ENCODE measurements at regions not wholly inside any gene's neighbourhood (a gene's known extent, or its start where the extent isn't known, plus 50 kb on each side); places are given as distances from the start of the nearest gene placed in this dataset.

DNA sequence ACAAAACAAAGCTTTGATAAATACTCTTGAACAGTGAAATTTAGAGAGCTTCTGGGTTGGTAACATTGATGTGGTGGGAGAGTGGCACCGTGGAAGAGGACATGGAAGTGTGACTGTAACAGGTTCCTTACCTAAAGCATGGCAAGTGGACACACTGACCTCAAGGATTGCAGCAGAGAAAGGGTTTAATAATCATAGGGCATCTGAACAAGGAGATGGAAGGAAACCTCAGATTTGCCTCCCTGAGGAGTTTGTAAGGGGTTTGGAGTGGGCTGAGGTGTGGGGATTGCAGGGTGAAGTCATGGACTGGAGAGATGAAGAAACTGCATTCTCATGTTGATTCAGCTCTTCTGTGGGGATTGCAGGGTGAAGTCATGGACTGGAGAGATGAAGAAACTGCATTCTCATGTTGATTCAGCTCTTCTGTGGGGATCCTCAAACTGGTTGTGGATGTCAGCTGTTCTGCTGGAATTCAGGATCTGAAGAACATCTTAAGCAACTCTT, 83.8 kb upstream of the TLK1 start:
- no peak for TF ChIP-seq POLR2A (IDR thresholded peaks at IDR 0.05)
- TF ChIP-seq, protein P1, sequence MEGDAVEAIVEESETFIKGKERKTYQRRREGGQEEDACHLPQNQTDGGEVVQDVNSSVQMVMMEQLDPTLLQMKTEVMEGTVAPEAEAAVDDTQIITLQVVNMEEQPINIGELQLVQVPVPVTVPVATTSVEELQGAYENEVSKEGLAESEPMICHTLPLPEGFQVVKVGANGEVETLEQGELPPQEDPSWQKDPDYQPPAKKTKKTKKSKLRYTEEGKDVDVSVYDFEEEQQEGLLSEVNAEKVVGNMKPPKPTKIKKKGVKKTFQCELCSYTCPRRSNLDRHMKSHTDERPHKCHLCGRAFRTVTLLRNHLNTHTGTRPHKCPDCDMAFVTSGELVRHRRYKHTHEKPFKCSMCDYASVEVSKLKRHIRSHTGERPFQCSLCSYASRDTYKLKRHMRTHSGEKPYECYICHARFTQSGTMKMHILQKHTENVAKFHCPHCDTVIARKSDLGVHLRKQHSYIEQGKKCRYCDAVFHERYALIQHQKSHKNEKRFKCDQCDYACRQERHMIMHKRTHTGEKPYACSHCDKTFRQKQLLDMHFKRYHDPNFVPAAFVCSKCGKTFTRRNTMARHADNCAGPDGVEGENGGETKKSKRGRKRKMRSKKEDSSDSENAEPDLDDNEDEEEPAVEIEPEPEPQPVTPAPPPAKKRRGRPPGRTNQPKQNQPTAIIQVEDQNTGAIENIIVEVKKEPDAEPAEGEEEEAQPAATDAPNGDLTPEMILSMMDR (IDR thresholded peaks at IDR 0.05), result no peak
- 57 to 74% methylated on average over 1 of the region's 1 CpG for WGBS, 2 donors
- no peak overlapping the region for H3K27ac ChIP-seq
- DNase-seq (no peak), ATAC-seq (no peak)
- H3K4me1 ChIP-seq, result no peaks in the 10 kb centered on the region
- intact Hi-C loops (cut with DNase I), result no loop called here
- H3K4me3 ChIP-seq, result no peak overlapping the region
- H3K36me3 ChIP-seq (replicated peaks in 1 of 2; ENCODE audit: insufficient read depth in 1 of 2, low read depth in 2 of 2), result no peaks in the 10 kb centered on the region
- no peaks in the 10 kb centered on the region for H3K27me3 ChIP-seq
- H3K9me3 ChIP-seq, result no peaks in the 10 kb centered on the region

DNA sequence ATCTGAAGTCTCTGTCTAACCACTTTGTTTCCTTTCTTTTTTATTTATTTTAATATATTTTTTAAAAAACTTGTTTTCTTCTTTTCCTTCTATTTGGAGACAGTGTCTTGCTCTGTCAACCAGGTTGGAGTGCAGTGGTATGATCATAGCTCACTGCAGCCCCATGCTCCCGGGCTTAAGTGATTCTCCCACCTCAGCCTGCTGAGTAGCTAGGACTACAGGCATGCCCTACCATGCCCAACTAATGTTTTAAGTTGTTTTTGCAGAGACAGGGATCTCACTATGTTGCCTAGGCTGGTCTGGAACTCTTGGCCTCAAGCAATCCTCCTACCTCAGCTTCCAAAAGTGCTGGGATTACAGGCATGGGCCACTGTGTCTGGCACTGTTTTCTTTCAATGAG, 81.1 kb upstream of the TLK1 start:
- ATAC-seq, result no peak
- Histone ChIP-seq H3K36me3 (replicated peaks in 1 of 2; ENCODE audit: insufficient read depth in 1 of 2, low read depth in 2 of 2) (no peaks in the 10 kb centered on the region), H3K27ac (no peak overlapping the region), H3K4me1 (no peaks in the 10 kb centered on the region), H3K9me3 (no peaks in the 10 kb centered on the region), H3K27me3 (no peaks in the 10 kb centered on the region), H3K4me3 (no peak overlapping the region)
- intact Hi-C loops (cut with DNase I), result no loop called here
- TF ChIP-seq, protein P1 (IDR thresholded peaks at IDR 0.05), result no peak
- DNase-seq, result no peak
- 61 to 76% methylated on average over 1 of the region's 1 CpG for WGBS, 2 donors

DNA sequence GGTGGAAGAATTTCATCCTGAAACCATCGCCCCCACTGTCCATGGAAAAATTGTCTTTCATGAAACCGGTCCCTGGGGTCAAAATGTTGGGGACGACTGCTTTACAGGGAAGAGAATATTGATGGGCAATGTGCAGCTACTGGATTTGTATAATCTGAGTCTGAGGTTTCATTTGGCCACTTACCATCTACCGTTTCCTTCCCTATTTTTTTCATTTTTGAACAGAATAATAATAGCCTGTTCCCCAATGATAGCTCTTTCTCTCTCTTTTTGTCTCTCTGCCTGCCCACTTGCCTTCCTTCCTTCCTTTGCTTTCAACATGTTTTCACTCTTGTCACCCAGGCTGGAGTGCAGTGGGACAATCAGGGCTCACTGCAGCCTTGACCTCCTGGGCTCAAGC, 78.3 kb upstream of the TLK1 start:
- ATAC-seq (no peak), DNase-seq (no peak)
- Histone ChIP-seq H3K9me3 (no peaks in the 10 kb centered on the region), H3K27ac (no peak overlapping the region), H3K4me1 (no peaks in the 10 kb centered on the region), H3K27me3 (no peaks in the 10 kb centered on the region), H3K4me3 (no peak overlapping the region), H3K36me3 (replicated peaks in 1 of 2; ENCODE audit: insufficient read depth in 1 of 2, low read depth in 2 of 2) (no peaks in the 10 kb centered on the region)
- intact Hi-C loops (cut with DNase I), result no loop called here
- 63 to 89% methylated on average over 4 of the region's 4 CpGs for WGBS, 2 donors
- TF ChIP-seq, protein P1 (IDR thresholded peaks at IDR 0.05), result no peak
- TF ChIP-seq POLR2A (IDR thresholded peaks at IDR 0.05), result no peak

DNA sequence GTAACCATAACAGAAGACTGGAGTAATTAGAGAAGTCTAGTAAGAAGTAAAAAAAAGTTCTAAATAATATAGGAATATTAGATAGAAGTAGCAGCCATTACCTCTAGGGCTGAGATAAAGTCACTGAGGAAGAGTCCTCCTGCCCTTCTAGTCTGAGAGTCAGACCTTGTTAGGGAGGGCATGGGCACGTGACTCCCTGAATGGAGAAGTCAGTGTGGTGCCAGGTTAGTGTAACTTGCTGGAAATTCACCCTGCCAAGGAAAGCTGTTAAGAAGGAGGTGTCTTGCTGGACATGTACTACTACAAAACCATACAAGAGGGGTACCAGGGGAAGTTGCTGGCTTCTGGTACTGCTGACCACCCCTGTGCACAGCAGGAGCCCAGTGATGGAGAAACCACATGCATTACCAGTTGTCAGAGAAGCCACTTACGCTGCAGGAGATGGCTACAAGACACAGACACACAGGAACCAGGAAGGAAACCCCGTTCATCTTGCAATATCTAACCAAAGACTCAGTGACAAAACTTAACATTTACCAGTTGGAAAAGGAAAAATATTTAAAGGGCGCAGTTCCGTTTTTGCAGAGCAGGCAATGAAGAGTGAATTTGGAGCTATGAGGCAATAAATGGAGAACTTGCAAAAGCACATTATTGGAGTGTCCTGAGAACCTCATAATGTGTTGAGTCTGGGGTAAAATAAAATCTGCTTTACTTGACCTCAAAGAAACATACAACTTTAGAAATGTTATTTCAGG, 77.2 kb upstream of the TLK1 start:
- Histone ChIP-seq H3K27ac (no peak overlapping the region), H3K4me1 (no peaks in the 10 kb centered on the region), H3K27me3 (no peaks in the 10 kb centered on the region), H3K4me3 (no peak overlapping the region), H3K9me3 (no peaks in the 10 kb centered on the region), H3K36me3 (replicated peaks in 1 of 2; ENCODE audit: insufficient read depth in 1 of 2, low read depth in 2 of 2) (no peaks in the 10 kb centered on the region)
- ATAC-seq (no peak), DNase-seq (no peak)
- intact Hi-C loops (cut with DNase I), result no loop called here
- WGBS, 2 donors, result 68 to 72% methylated on average over 5 of the region's 5 CpGs
- no peak for TF ChIP-seq POLR2A (IDR thresholded peaks at IDR 0.05)
- TF ChIP-seq, protein P1 (IDR thresholded peaks at IDR 0.05), result no peak

All from body of pancreas (tissue), 4 donors.